Breast epithelium (tissue), 3 donors: ENCODE measurements at regions not wholly inside any gene's neighbourhood (a gene's known extent, or its start where the extent isn't known, plus 50 kb on each side); places are given as distances from the start of the nearest gene placed in this dataset.

Experiments
- CTCF ChIP-seq, 3 donors: fragments of 450-650 bp; IDR thresholded peaks; one replicate each; pipeline ENCODE4 v1.5.1; 2016 to 2017; ENCODE audit warnings: antibody characterized with exemption in 3 of 3, mild to moderate bottlenecking in 3 of 3, moderate library complexity in 3 of 3
- POLR2A ChIP-seq: fragments of 450-650 bp; IDR thresholded peaks from one replicate; pipeline ENCODE4 v1.6.1; 2016; ENCODE audit warnings: antibody characterized with exemption, mild to moderate bottlenecking, moderate library complexity
- POLR2AphosphoS5 ChIP-seq, 3 donors: sonication (generic); formaldehyde crosslinking; IDR thresholded peaks; one replicate each; pipeline ENCODE4 v1.6.1; 2017; ENCODE audit warnings: antibody characterized with exemption in 3 of 3

- TF ChIP-seq CTCF (IDR thresholded peaks at IDR 0.05), result no peak
- TF ChIP-seq POLR2A, result no peak
- TF ChIP-seq POLR2AphosphoS5 (IDR thresholded peaks at IDR 0.05), result no peak
Measured at GRCh38 chr5:143614831-143615230, 197.1 kb upstream of the HMHB1 start.
